Stimulated activated naive CD8-positive, alpha-beta T cell treated with anti-CD3 and anti-CD28 coated beads, Interleukin-15, amount 100 ng/mL, for 72 hours (primary cell): ENCODE measurements at regions not wholly inside any gene's neighbourhood (a gene's known extent, or its start where the extent isn't known, plus 50 kb on each side); places are given as distances from the start of the nearest gene placed in this dataset.

Experiments
- ATAC-seq: fragments of 150-1000 bp; cut with Tn5 transposase; 2 replicates; pipeline ENCODE4 v1.10.0; 2021; ENCODE audit warnings: mild to moderate bottlenecking, moderate library complexity
- DNase-seq, 2 donors: peaks; one replicate each; pipeline ENCODE4 v3.0.0; 2021 to 2022
- H3K27ac Mint-ChIP-seq, 2 donors: one replicate each; pipeline ENCODE4 v1.8.0; 2022; ENCODE audit warnings: mild to moderate bottlenecking in 2 of 2, mixed read lengths in 2 of 2, moderate library complexity in 2 of 2
- H3K27me3 Mint-ChIP-seq: one replicate; pipeline ENCODE4 v1.8.0; 2022; ENCODE audit warnings: mixed read lengths
- H3K4me1 Mint-ChIP-seq: one replicate; pipeline ENCODE4 v1.8.0; 2022; ENCODE audit warnings: mild to moderate bottlenecking, mixed read lengths
- H3K4me3 Mint-ChIP-seq, 2 donors: one replicate each; pipeline ENCODE4 v1.8.0; 2022; ENCODE audit warnings: mild to moderate bottlenecking in 2 of 2, mixed read lengths in 2 of 2, moderate library complexity in 1 of 2
- H3K9me3 Mint-ChIP-seq, 2 donors: one replicate each; pipeline ENCODE4 v1.8.0; 2022; ENCODE audit warnings: mixed read lengths in 2 of 2

- no peak overlapping the region for H3K4me3 Mint-ChIP-seq
- no peak overlapping the region for H3K27ac Mint-ChIP-seq
- H3K27me3 Mint-ChIP-seq = no peaks in the 10 kb centered on the region
- H3K4me1 Mint-ChIP-seq = peaks cover 40% of the 10 kb centered on the region
- DNase-seq (no peak), ATAC-seq (no peak)
- no peaks in the 10 kb centered on the region for H3K9me3 Mint-ChIP-seq
Measured at GRCh38 chr19:34305221-34306083, 51.1 kb downstream of the GARRE1 start.

- peaks cover 48% of the 10 kb centered on the region for H3K4me1 Mint-ChIP-seq
- no peak overlapping the region for H3K4me3 Mint-ChIP-seq
- DNase-seq = no peak
Measured at GRCh38 chr19:34306213-34306661, 51.9 kb downstream of the GARRE1 start.

GRCh38 chr19:34306824-34307223, 52.5 kb downstream of the GARRE1 start:
- ATAC-seq (no peak), DNase-seq (no peak)
- no peak overlapping the region for H3K4me3 Mint-ChIP-seq
- H3K27me3 Mint-ChIP-seq = no peaks in the 10 kb centered on the region
- H3K4me1 Mint-ChIP-seq = peaks cover 51% of the 10 kb centered on the region
- peak overlapping the region in 1 of 2 donors; percentile 2 for H3K27ac Mint-ChIP-seq
- no peaks in the 10 kb centered on the region for H3K9me3 Mint-ChIP-seq

More at GRCh38 chr19:34306213-34306661, 51.9 kb downstream of the GARRE1 start:
- Mint-ChIP-seq H3K27me3 (no peaks in the 10 kb centered on the region), H3K9me3 (no peaks in the 10 kb centered on the region), H3K27ac (no peak overlapping the region)
- no peak for ATAC-seq

GRCh38 chr19:34308381-34309367, 54.3 kb downstream of the GARRE1 start:
- Mint-ChIP-seq H3K9me3 (no peaks in the 10 kb centered on the region), H3K27me3 (no peaks in the 10 kb centered on the region), H3K4me1 (peaks cover 61% of the 10 kb centered on the region), H3K4me3 (peak overlapping the region; percentile 56 to 60), H3K27ac (peak overlapping the region; percentile 54 to 63)
- ATAC-seq (peak; percentile 67), DNase-seq (peak in 1 of 2 donors; percentile 18)

GRCh38 chr19:34309368-34310138, 55.2 kb downstream of the GARRE1 start:
- peaks cover 61% of the 10 kb centered on the region for H3K4me1 Mint-ChIP-seq
- H3K9me3 Mint-ChIP-seq = no peaks in the 10 kb centered on the region
- no peaks in the 10 kb centered on the region for H3K27me3 Mint-ChIP-seq
- no peak for ATAC-seq
- peak overlapping the region; percentile 56 to 60 for H3K4me3 Mint-ChIP-seq
- DNase-seq = no peak
- H3K27ac Mint-ChIP-seq = peak overlapping the region; percentile 54 to 63

GRCh38 chr19:34310494-34310981, 54.5 kb upstream of the GPI start:
- no peaks in the 10 kb centered on the region for H3K27me3 Mint-ChIP-seq
- ATAC-seq (peak; percentile 46), DNase-seq (peak in 1 of 2 donors; percentile 2)
- peak overlapping the region; percentile 23 to 61 for H3K27ac Mint-ChIP-seq
- no peaks in the 10 kb centered on the region for H3K9me3 Mint-ChIP-seq
- peak overlapping the region; percentile 1 to 42 for H3K4me3 Mint-ChIP-seq
- peaks cover 57% of the 10 kb centered on the region for H3K4me1 Mint-ChIP-seq

GRCh38 chr19:34313188-34313587, 51.8 kb upstream of the GPI start:
- DNase-seq = no peak
- ATAC-seq = no peak
- Mint-ChIP-seq H3K27ac (no peak overlapping the region), H3K4me3 (no peak overlapping the region), H3K4me1 (peaks cover 66% of the 10 kb centered on the region), H3K27me3 (no peaks in the 10 kb centered on the region), H3K9me3 (no peaks in the 10 kb centered on the region)

GRCh38 chr19:34314437-34315313, 50.3 kb upstream of the GPI start:
- DNase-seq (no peak), ATAC-seq (no peak)
- Mint-ChIP-seq H3K27ac (no peak overlapping the region), H3K27me3 (no peaks in the 10 kb centered on the region), H3K9me3 (no peaks in the 10 kb centered on the region), H3K4me3 (no peak overlapping the region), H3K4me1 (peaks cover 64% of the 10 kb centered on the region)
